HEK293 (cell line): ENCODE measurements at regions not wholly inside any gene's neighbourhood (a gene's known extent, or its start where the extent isn't known, plus 50 kb on each side); places are given as distances from the start of the nearest gene placed in this dataset.

Experiments
- CTCF ChIA-PET: fragments of 350-600 bp; formaldehyde crosslinking; extraction: SDS; loops from one replicate; lab custom pipeline; 2021; ENCODE audit warnings: antibody characterized with exemption; lab: Yijun Ruan, JAX
- POLR2A ChIA-PET: fragments of 300-600 bp; formaldehyde crosslinking; extraction: SDS; loops from one replicate; lab custom pipeline; 2020; ENCODE audit warnings: antibody characterized with exemption, inconsistent platforms; lab: Yijun Ruan, JAX
- H3K27ac ChIP-seq: fragments of 200-500 bp; sonication (Bioruptor generic); 2 replicates; pipeline ENCODE4 v1.5.1; 2014; ENCODE audit warnings: low read depth, low read length, control low read depth, inconsistent platforms; ENCODE audit errors: extremely low read depth
- H3K36me3 ChIP-seq, 2 experiments: fragments of 200-500 bp in 1 of 2; sonication (Bioruptor generic) in 1 of 2; 1 replicate in 1 of 2; 2 replicates in 1 of 2; pipeline ENCODE4 v1.5.1; 2014 to 2017; ENCODE audit warnings: inconsistent platforms in 2 of 2, low read length in 2 of 2; ENCODE audit not compliant: control insufficient read depth in 2 of 2, insufficient read depth in 1 of 2
- H3K4me1 ChIP-seq: fragments of 200-500 bp; sonication (Bioruptor generic); 2 replicates; pipeline ENCODE4 v1.5.1; 2014; ENCODE audit warnings: mild to moderate bottlenecking, low read length, inconsistent platforms; ENCODE audit not compliant: control insufficient read depth, insufficient read depth
- H3K4me3 ChIP-seq: 2 replicates; pipeline ENCODE4 v1.5.1; 2011; ENCODE audit warnings: low read depth, mild to moderate bottlenecking, control low read depth, low read length, moderate library complexity
- H3K9me3 ChIP-seq: fragments of 200-500 bp; sonication (Bioruptor generic); 2 replicates; pipeline ENCODE4 v1.5.1; 2014; ENCODE audit warnings: low read depth, low read length, inconsistent platforms; ENCODE audit not compliant: control insufficient read depth, insufficient read depth
- GLIS1 ChIP-seq: fragments of 450-650 bp; formaldehyde crosslinking; IDR thresholded peaks from 2 replicates; pipeline ENCODE4 v1.5.1; 2016; ENCODE audit warnings: missing biosample characterization, missing genetic modification characterization
- MYNN ChIP-seq: fragments of 450-650 bp; formaldehyde crosslinking; IDR thresholded peaks from 2 replicates; pipeline ENCODE4 v1.5.1; 2016; ENCODE audit warnings: missing biosample characterization, missing genetic modification characterization, borderline replicate concordance
- OSR2 ChIP-seq: fragments of 450-650 bp; formaldehyde crosslinking; IDR thresholded peaks from 2 replicates; pipeline ENCODE4 v1.5.1; 2016; ENCODE audit warnings: missing biosample characterization, missing genetic modification characterization
- TRIM28 ChIP-seq: IDR thresholded peaks from 2 replicates; pipeline ENCODE4 v1.6.1; 2011; ENCODE audit warnings: low read length, control low read depth, borderline replicate concordance
- ZBTB21 ChIP-seq: fragments of 450-650 bp; formaldehyde crosslinking; IDR thresholded peaks from 2 replicates; pipeline ENCODE4 v1.5.1; 2017; ENCODE audit warnings: missing biosample characterization, missing genetic modification characterization
- ZNF114 ChIP-seq: fragments of 450-650 bp; formaldehyde crosslinking; IDR thresholded peaks from 2 replicates; pipeline ENCODE4 v1.5.0; 2017; ENCODE audit warnings: missing biosample characterization, missing genetic modification characterization
- ZNF121 ChIP-seq: fragments of 450-650 bp; formaldehyde crosslinking; IDR thresholded peaks from 2 replicates; pipeline ENCODE4 v1.5.1; 2016; ENCODE audit warnings: missing biosample characterization, missing genetic modification characterization
- ZNF138 ChIP-seq: fragments of 450-650 bp; formaldehyde crosslinking; IDR thresholded peaks from 2 replicates; pipeline ENCODE4 v1.5.1; 2016; ENCODE audit warnings: missing biosample characterization, missing genetic modification characterization, borderline replicate concordance
- ZNF223 ChIP-seq: fragments of 450-650 bp; formaldehyde crosslinking; IDR thresholded peaks from 2 replicates; pipeline ENCODE4 v1.5.1; 2016; ENCODE audit warnings: missing biosample characterization, missing genetic modification characterization
- ZNF239 ChIP-seq: fragments of 450-650 bp; formaldehyde crosslinking; IDR thresholded peaks from 2 replicates; pipeline ENCODE4 v1.5.1; 2016; ENCODE audit warnings: missing biosample characterization, missing genetic modification characterization
- ZNF354C ChIP-seq: fragments of 450-650 bp; formaldehyde crosslinking; IDR thresholded peaks from 2 replicates; pipeline ENCODE4 v1.5.1; 2016; ENCODE audit warnings: missing biosample characterization, missing genetic modification characterization, low read depth, borderline replicate concordance
- ZNF391 ChIP-seq: fragments of 450-650 bp; formaldehyde crosslinking; IDR thresholded peaks from 2 replicates; pipeline ENCODE4 v1.5.1; 2016; ENCODE audit warnings: low read depth, missing biosample characterization, missing genetic modification characterization, borderline replicate concordance
- ZNF416 ChIP-seq: fragments of 450-650 bp; formaldehyde crosslinking; IDR thresholded peaks from 2 replicates; pipeline ENCODE4 v1.5.1; 2016; ENCODE audit warnings: missing biosample characterization, missing genetic modification characterization
- ZNF48 ChIP-seq: fragments of 450-650 bp; formaldehyde crosslinking; IDR thresholded peaks from 2 replicates; pipeline ENCODE4 v1.5.1; 2016; ENCODE audit warnings: missing biosample characterization, missing genetic modification characterization
- ZNF585B ChIP-seq: fragments of 450-650 bp; formaldehyde crosslinking; IDR thresholded peaks from 2 replicates; pipeline ENCODE4 v1.5.1; 2016; ENCODE audit warnings: missing biosample characterization, missing genetic modification characterization
- ZNF600 ChIP-seq: fragments of 450-650 bp; formaldehyde crosslinking; IDR thresholded peaks from 2 replicates; pipeline ENCODE4 v1.5.1; 2016; ENCODE audit warnings: missing biosample characterization, missing genetic modification characterization
- ZNF768 ChIP-seq: fragments of 450-650 bp; formaldehyde crosslinking; IDR thresholded peaks from 2 replicates; pipeline ENCODE4 v1.5.1; 2018; ENCODE audit warnings: missing biosample characterization, mild to moderate bottlenecking, missing genetic modification characterization
- ZNF837 ChIP-seq: fragments of 450-650 bp; formaldehyde crosslinking; IDR thresholded peaks from 2 replicates; pipeline ENCODE4 v1.5.1; 2016; ENCODE audit warnings: missing biosample characterization, missing genetic modification characterization
- TF ChIP-seq, protein P1 (sequence below): sonication (generic); formaldehyde crosslinking; IDR thresholded peaks from 2 replicates; pipeline ENCODE4 v1.8.1; 2022; ENCODE audit warnings: mild to moderate bottlenecking, moderate library complexity, missing genetic modification reagents
- TF ChIP-seq, protein P2 (sequence below): fragments of 450-650 bp; IDR thresholded peaks from 2 replicates; pipeline ENCODE4 v1.5.1; 2018; ENCODE audit warnings: missing biosample characterization, missing genetic modification characterization
- TF ChIP-seq, protein P3 (sequence below): IDR thresholded peaks from 2 replicates; pipeline ENCODE4 v1.6.1; 2011; ENCODE audit warnings: mild to moderate bottlenecking, low read depth, low read length, borderline replicate concordance
- TF ChIP-seq, protein P4 (sequence below): fragments of 450-650 bp; formaldehyde crosslinking; IDR thresholded peaks from 2 replicates; pipeline ENCODE4 v1.5.1; 2016; ENCODE audit warnings: missing biosample characterization, missing genetic modification characterization

DNA sequence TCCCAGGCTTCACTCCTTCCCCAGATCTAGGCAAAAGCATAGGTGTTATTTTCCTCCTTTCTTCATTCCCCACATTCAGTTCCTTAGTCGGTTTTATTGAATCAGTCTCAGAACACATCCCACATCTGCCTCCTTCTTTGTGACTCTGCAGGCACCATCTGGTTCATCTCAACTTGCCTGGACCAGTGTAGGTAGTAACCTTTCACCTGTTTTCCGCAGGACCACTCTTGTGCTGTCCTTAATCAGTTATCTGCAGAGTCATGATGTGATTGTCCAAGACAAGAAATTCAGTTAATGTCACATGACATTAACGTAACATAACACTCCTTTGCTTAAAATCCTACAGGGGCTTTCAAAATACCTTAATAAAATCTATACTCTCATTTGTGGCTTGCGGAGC is 174.6 kb downstream of the CHRM3 start (continued):
- TF ChIP-seq, protein P1, sequence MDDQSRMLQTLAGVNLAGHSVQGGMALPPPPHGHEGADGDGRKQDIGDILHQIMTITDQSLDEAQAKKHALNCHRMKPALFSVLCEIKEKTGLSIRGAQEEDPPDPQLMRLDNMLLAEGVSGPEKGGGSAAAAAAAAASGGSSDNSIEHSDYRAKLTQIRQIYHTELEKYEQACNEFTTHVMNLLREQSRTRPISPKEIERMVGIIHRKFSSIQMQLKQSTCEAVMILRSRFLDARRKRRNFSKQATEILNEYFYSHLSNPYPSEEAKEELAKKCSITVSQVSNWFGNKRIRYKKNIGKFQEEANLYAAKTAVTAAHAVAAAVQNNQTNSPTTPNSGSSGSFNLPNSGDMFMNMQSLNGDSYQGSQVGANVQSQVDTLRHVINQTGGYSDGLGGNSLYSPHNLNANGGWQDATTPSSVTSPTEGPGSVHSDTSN (CRISPR knock-in tag): no peak
- no peak for TF ChIP-seq MYNN (tag by site-specific recombination)
- no peak for TF ChIP-seq ZNF354C (tag by site-specific recombination)
- no peak for TF ChIP-seq ZNF416 (tag by site-specific recombination)
- no peak for TF ChIP-seq ZNF114 (tag by site-specific recombination)

DNA sequence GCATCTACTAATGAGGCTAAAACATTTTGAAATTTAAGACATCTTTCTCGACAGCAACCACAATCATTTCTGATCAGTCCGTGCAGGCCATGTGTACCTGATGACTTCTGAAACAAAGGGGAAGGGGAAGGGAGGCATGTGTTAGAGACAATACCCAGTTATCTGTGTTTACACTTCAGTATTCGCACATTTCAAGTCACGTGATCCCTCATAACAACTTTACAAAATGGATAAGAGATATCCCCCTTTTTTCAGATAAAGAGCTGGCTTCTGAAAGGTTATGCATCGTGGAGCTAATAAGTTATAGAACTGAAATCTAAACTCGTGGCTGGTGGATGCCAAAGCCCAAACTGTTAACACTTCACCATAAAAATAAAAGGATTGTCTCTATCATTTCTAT is 175.7 kb downstream of the CHRM3 start:
- Histone ChIP-seq H3K9me3 (no peaks in the 10 kb centered on the region), H3K4me3 (no peak overlapping the region), H3K27ac (no peak overlapping the region), H3K4me1 (no peaks in the 10 kb centered on the region), H3K36me3 (no peaks in the 10 kb centered on the region)
- ChIA-PET CTCF (interaction anchor here (0.6 to 1.7 kb wide), 2 partner anchors 16 to 461 kb away, joined by 3 to 4 read pairs; no protein-coding TSS in a partner anchor), POLR2A (no interaction called here)
- no peak for TF ChIP-seq ZNF600 (tag by site-specific recombination)
- TF ChIP-seq ZNF768 (tag by site-specific recombination): no peak
- TF ChIP-seq, protein P2, sequence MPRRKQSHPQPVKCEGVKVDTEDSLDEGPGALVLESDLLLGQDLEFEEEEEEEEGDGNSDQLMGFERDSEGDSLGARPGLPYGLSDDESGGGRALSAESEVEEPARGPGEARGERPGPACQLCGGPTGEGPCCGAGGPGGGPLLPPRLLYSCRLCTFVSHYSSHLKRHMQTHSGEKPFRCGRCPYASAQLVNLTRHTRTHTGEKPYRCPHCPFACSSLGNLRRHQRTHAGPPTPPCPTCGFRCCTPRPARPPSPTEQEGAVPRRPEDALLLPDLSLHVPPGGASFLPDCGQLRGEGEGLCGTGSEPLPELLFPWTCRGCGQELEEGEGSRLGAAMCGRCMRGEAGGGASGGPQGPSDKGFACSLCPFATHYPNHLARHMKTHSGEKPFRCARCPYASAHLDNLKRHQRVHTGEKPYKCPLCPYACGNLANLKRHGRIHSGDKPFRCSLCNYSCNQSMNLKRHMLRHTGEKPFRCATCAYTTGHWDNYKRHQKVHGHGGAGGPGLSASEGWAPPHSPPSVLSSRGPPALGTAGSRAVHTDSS (tag by site-specific recombination): no peak
- no peak for TF ChIP-seq GLIS1 (tag by site-specific recombination)
- TF ChIP-seq ZNF138 (tag by site-specific recombination): no peak
- no peak for TF ChIP-seq ZNF223 (tag by site-specific recombination)

DNA sequence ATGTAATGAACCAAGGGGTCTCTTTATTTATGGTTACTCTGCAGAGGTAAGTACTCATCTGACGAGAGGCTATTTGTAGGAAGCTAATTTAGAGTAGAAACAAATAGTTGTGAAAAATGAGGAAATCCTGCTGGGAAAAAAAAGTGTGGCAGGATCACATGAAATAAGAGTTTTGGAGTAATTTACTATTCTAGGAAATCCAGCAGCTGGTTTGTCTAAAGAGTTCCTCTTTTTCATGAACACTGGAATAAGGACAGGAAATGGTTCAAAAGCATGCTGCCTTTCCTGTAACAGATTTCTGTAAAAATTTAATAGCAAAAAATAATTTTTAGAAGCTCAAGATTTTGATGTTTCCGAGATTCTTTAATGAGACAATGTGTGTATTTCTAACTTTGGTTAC is 177.3 kb downstream of the CHRM3 start:
- ChIA-PET POLR2A (no interaction called here), CTCF (interaction anchor here (0.7 kb wide), 1 partner anchor 10 kb away, joined by 3 read pairs; no protein-coding TSS in a partner anchor)
- H3K27ac ChIP-seq: no peak overlapping the region
- TF ChIP-seq ZNF391 (tag by site-specific recombination) (no peak), ZBTB21 (tag by site-specific recombination) (no peak), ZNF585B (no peak), ZNF48 (no peak), ZNF121 (no peak), ZNF837 (tag by site-specific recombination) (no peak), OSR2 (tag by site-specific recombination) (no peak), TRIM28 (no peak), ZNF239 (tag by site-specific recombination) (no peak)
- TF ChIP-seq, protein P3, sequence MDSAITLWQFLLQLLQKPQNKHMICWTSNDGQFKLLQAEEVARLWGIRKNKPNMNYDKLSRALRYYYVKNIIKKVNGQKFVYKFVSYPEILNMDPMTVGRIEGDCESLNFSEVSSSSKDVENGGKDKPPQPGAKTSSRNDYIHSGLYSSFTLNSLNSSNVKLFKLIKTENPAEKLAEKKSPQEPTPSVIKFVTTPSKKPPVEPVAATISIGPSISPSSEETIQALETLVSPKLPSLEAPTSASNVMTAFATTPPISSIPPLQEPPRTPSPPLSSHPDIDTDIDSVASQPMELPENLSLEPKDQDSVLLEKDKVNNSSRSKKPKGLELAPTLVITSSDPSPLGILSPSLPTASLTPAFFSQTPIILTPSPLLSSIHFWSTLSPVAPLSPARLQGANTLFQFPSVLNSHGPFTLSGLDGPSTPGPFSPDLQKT: no peak
- TF ChIP-seq, protein P4, sequence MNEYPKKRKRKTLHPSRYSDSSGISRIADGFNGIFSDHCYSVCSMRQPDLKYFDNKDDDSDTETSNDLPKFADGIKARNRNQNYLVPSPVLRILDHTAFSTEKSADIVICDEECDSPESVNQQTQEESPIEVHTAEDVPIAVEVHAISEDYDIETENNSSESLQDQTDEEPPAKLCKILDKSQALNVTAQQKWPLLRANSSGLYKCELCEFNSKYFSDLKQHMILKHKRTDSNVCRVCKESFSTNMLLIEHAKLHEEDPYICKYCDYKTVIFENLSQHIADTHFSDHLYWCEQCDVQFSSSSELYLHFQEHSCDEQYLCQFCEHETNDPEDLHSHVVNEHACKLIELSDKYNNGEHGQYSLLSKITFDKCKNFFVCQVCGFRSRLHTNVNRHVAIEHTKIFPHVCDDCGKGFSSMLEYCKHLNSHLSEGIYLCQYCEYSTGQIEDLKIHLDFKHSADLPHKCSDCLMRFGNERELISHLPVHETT: no peak
- H3K36me3 ChIP-seq: no peaks in the 10 kb centered on the region
- H3K4me3 ChIP-seq: no peak overlapping the region
- H3K9me3 ChIP-seq: no peaks in the 10 kb centered on the region
- H3K4me1 ChIP-seq: no peaks in the 10 kb centered on the region
